Lung (tissue), 11 donors: ENCODE measurements at regions not wholly inside any gene's neighbourhood (a gene's known extent, or its start where the extent isn't known, plus 50 kb on each side); places are given as distances from the start of the nearest gene placed in this dataset.

Experiments used
- ATAC-seq: fragments of 200-7000 bp; cut with Tn5 transposase; one replicate; pipeline ENCODE4 v1.9.1; 2020; ENCODE audit warnings: moderate number of reproducible peaks; ENCODE audit not compliant: insufficient read depth, low FRiP score
- DNase-seq, 3 donors: peaks; one replicate each; pipeline ENCODE4 v3.0.0-alpha.2; 2013 to 2017
- H3K27ac ChIP-seq, 2 donors: one replicate each; pipeline ENCODE4 v1.5.1; 2013; ENCODE audit warnings: mild to moderate bottlenecking in 2 of 2, moderate library complexity in 2 of 2, control low read depth in 1 of 2, inconsistent platforms in 1 of 2, low read depth in 1 of 2, low read length in 1 of 2
- H3K27me3 ChIP-seq, 3 donors: one replicate each; pipeline ENCODE4 v1.5.1; 2013; ENCODE audit warnings: low read length in 2 of 3; ENCODE audit not compliant: control insufficient read depth in 3 of 3, insufficient read depth in 3 of 3
- H3K36me3 ChIP-seq, 4 donors: one replicate each; pipeline ENCODE4 v1.5.1; 2013; ENCODE audit warnings: low read length in 4 of 4, mild to moderate bottlenecking in 1 of 4, moderate library complexity in 1 of 4; ENCODE audit not compliant: control insufficient read depth in 4 of 4, insufficient read depth in 4 of 4
- H3K4me1 ChIP-seq, 5 donors: one replicate each; pipeline ENCODE4 v1.5.1; 2013; ENCODE audit warnings: low read length in 5 of 5, mild to moderate bottlenecking in 2 of 5, moderate library complexity in 1 of 5; ENCODE audit not compliant: control insufficient read depth in 5 of 5, insufficient read depth in 5 of 5
- H3K4me3 ChIP-seq: one replicate; pipeline ENCODE4 v1.5.1; 2013; ENCODE audit warnings: mild to moderate bottlenecking, control low read depth, moderate library complexity
- H3K9ac ChIP-seq, 2 donors: one replicate each; pipeline ENCODE4 v1.5.1; 2013; ENCODE audit warnings: low read length in 2 of 2, control low read depth in 1 of 2; ENCODE audit not compliant: insufficient read depth in 1 of 2
- H3K9me3 ChIP-seq, 4 donors: one replicate each; pipeline ENCODE4 v1.5.1; 2013; ENCODE audit warnings: low read length in 3 of 4, mild to moderate bottlenecking in 1 of 4, moderate library complexity in 1 of 4; ENCODE audit not compliant: control insufficient read depth in 4 of 4, insufficient read depth in 3 of 4
- CTCF ChIP-seq: IDR thresholded peaks from 2 replicates; pipeline ENCODE4 v1.5.1; 2012; ENCODE audit warnings: mild to moderate bottlenecking; ENCODE audit errors: control extremely low read depth, extremely low read depth
- WGBS, 2 donors: extraction: QIAGEN DNeasy Blood & Tissue Kit; methylation state at CpG; one replicate each; pipeline ENCODE4 v1.1.7; 2013; 5-methylcytosine and 5-hydroxymethylcytosine counted together
- donor health status: control.
- donor health status: control.
- donor health status: Bipolar disorder and iron deficiency.
- donor health status: healthy.
- donor health status: DM: yes; HTN: yes; CAD: no.

DNA sequence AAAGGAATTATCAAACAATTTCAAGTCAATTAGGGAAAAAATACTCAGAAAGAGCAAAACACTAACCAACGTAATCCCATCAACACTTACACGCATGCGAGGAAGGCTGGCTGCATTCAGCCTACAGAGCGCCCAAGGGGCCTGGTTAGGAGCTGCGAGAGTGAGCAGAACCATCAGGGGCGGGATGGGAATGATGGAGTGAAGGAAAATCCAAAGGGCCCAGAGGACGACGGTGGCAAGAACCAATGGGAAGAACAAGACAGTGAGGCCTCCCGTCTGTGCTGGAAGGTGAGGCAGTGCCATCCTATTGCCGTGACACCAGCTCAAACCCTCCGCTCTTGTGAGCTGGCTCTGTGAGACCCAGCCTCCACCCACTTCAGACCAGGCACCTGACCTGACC lies 253.0 kb downstream of the IRS2 start:
- no peak for ATAC-seq
- 93 to 95% methylated on average over 11 of the region's 11 CpGs for WGBS, 2 donors
- no peaks in the 10 kb centered on the region for H3K36me3 ChIP-seq
- no peak overlapping the region for H3K27ac ChIP-seq
- H3K9me3 ChIP-seq, result peaks cover 0 to 2% (median 0%) of the 10 kb centered on the region in 4 donors
- H3K4me1 ChIP-seq, result no peaks in the 10 kb centered on the region
- H3K4me3 ChIP-seq, result no peak overlapping the region
- no peak overlapping the region for H3K9ac ChIP-seq
- no peak for TF ChIP-seq CTCF
- DNase-seq, result no peak
- H3K27me3 ChIP-seq, result no peaks in the 10 kb centered on the region

DNA sequence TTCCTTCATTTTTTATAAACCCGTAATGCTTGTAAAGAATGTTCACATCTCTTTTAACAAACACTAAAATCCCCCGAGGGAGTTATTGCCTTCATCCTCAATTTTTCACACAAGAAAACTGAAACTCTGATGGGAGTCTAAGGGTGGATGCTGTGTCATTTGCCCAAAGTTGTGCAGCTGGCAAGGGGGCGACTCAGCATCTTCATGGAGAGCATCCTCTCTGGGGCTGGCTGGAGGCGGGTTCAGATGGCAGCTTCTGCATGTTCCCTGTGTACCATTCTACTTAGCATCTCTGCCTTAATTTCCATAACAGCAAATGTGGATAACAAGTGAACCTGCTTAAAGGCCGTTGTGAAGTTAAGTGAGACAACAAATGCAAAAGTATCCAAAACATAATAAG lies 256.4 kb downstream of the IRS2 start:
- no peak for DNase-seq
- Histone ChIP-seq H3K9ac (no peak overlapping the region), H3K27me3 (no peaks in the 10 kb centered on the region), H3K4me1 (no peaks in the 10 kb centered on the region), H3K27ac (no peak overlapping the region), H3K9me3 (peaks cover 0 to 2% (median 0%) of the 10 kb centered on the region in 4 donors), H3K36me3 (no peaks in the 10 kb centered on the region), H3K4me3 (no peak overlapping the region)
- TF ChIP-seq CTCF, result no peak
- no peak for ATAC-seq
- WGBS, 2 donors, result 88 to 90% methylated on average over 5 of the region's 5 CpGs

DNA sequence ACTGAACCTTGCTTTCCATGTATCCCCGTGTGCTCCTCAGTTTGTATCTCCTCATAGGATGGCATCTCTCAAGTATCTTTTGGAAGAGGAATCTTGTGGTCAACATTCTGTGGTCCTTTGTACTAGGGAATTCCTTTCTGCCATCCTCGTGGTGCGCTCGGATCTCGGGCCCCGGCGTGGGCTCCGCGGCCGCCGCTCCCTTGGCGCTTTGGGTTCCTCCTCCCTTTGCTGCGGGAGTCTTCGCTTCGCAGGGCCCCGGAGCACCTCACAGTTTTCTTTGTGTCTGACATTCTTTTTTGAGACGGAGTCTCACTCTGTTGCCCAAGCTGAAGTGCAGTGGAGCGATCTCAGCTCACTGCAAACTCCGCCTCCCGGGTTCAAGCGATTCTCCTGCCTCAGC lies 264.7 kb downstream of the IRS2 start:
- ATAC-seq (no peak), DNase-seq (no peak)
- H3K36me3 ChIP-seq, result no peaks in the 10 kb centered on the region
- no peak overlapping the region for H3K27ac ChIP-seq
- 94 to 99% methylated on average over 21 of the region's 21 CpGs for WGBS, 2 donors
- no peak overlapping the region for H3K4me3 ChIP-seq
- no peaks in the 10 kb centered on the region for H3K4me1 ChIP-seq
- no peak overlapping the region for H3K9ac ChIP-seq
- H3K9me3 ChIP-seq, result no peaks in the 10 kb centered on the region
- no peaks in the 10 kb centered on the region for H3K27me3 ChIP-seq
- no peak for TF ChIP-seq CTCF

DNA sequence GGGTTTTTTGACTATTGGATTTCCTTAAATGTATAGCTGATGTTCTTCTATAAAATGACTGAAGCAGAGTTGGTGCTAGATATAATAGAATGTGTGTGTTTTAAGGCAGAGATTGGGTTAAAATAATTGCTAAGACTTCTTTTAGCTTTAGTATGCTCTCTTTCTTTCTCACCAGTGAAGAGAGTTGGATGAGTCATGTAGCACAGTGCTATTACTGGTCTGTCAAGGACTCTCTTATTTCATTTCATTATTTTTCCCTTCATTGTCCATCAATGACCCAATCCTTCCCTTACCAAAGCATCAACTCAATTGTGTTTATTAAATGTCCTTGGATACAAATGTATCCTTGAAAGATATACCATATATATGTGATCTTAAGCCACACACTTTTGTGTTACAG lies 268.9 kb downstream of the IRS2 start:
- no peaks in the 10 kb centered on the region for H3K4me1 ChIP-seq
- no peak for DNase-seq
- no peak overlapping the region for H3K4me3 ChIP-seq
- ATAC-seq, result no peak
- H3K36me3 ChIP-seq, result no peaks in the 10 kb centered on the region
- no peaks in the 10 kb centered on the region for H3K9me3 ChIP-seq
- no peak overlapping the region for H3K27ac ChIP-seq
- no peaks in the 10 kb centered on the region for H3K27me3 ChIP-seq
- TF ChIP-seq CTCF, result no peak
- no peak overlapping the region for H3K9ac ChIP-seq
